ENCODE measurements at regions not wholly inside any gene's neighbourhood (a gene's known extent, or its start where the extent isn't known, plus 50 kb on each side); places are given as distances from the start of the nearest gene placed in this dataset.

- no peak for TF ChIP-seq CTCF (IDR thresholded peaks at IDR 0.05)
- TF ChIP-seq POLR2AphosphoS5 (IDR thresholded peaks at IDR 0.05; ENCODE audit: low read depth, low read length) = no peak
- no peak for TF ChIP-seq TCF7L2 (IDR thresholded peaks at IDR 0.05; ENCODE audit: low read depth, low read length)
Measured at GRCh38 chr6:146955570-146955969, 248.6 kb upstream of the STXBP5 start.
